Tibial artery (tissue), 4 donors: ENCODE measurements at regions not wholly inside any gene's neighbourhood (a gene's known extent, or its start where the extent isn't known, plus 50 kb on each side); places are given as distances from the start of the nearest gene placed in this dataset.

Experiments
- DNase-seq, 2 donors: peaks; one replicate each; pipeline ENCODE4 v3.0.0-alpha.2; 2019
- H3K27ac ChIP-seq, 2 donors: fragments of 200-600 bp; sonication (generic) in 1 of 2; 1 replicate in 1 of 2; 2 replicates in 1 of 2; pipeline ENCODE4 v1.5.1; 2018 to 2019; ENCODE audit warnings: mild to moderate bottlenecking in 1 of 2
- H3K27me3 ChIP-seq, 2 donors: fragments of 200-600 bp; sonication (generic) in 1 of 2; one replicate each; pipeline versions ENCODE4 v1.5.1 to v1.6.0; 2016 to 2019
- H3K36me3 ChIP-seq, 3 donors: fragments of 200-600 bp; sonication (generic) in 2 of 3; one replicate each; pipeline ENCODE4 v1.5.1; 2016 to 2019; ENCODE audit warnings: mild to moderate bottlenecking in 2 of 3
- H3K4me1 ChIP-seq, 4 donors: fragments of 200-600 bp; sonication (generic) in 2 of 4; 1 replicate in 3 of 4; 2 replicates in 1 of 4; pipeline ENCODE4 v1.5.1; 2016 to 2019
- H3K4me3 ChIP-seq, 2 donors: fragments of 200-600 bp; sonication (generic) in 1 of 2; 1 replicate in 1 of 2; 2 replicates in 1 of 2; pipeline ENCODE4 v1.5.1; 2018 to 2019; ENCODE audit warnings: mild to moderate bottlenecking in 2 of 2
- H3K9me3 ChIP-seq, 3 donors: fragments of 200-600 bp; sonication (generic) in 1 of 3; one replicate each; pipeline ENCODE4 v1.5.1; 2016 to 2019
- CTCF ChIP-seq, 2 experiments: fragments of 200-600 bp in 1 of 2; fragments of 450-650 bp in 1 of 2; IDR thresholded peaks; one replicate each; pipeline ENCODE4 v1.5.1; 2017 to 2019; ENCODE audit warnings: antibody characterized with exemption in 2 of 2, mild to moderate bottlenecking in 1 of 2, moderate library complexity in 1 of 2
- intact Hi-C: fragments of 100-400 bp; cut with DNase I; formaldehyde crosslinking; loops from one replicate; pipeline ENCODE4 v1.15.0; 2023; ENCODE audit warnings: low total_unique reads

- H3K9me3 ChIP-seq = no peaks in the 10 kb centered on the region
- no peaks in the 10 kb centered on the region for H3K36me3 ChIP-seq
- no peak for TF ChIP-seq CTCF (IDR thresholded peaks at IDR 0.05)
- intact Hi-C loops = no loop called here
- H3K4me1 ChIP-seq = no peaks in the 10 kb centered on the region
- H3K4me3 ChIP-seq = no peak overlapping the region
- no peaks in the 10 kb centered on the region for H3K27me3 ChIP-seq
- no peak for DNase-seq
- H3K27ac ChIP-seq = no peak overlapping the region
Observed at GRCh38 chr17:13346996-13347762, 254.6 kb downstream of the HS3ST3A1 start.

GRCh38 chr17:13346592-13346991 lies 255.1 kb downstream of the HS3ST3A1 start:
- no peak for TF ChIP-seq CTCF (IDR thresholded peaks at IDR 0.05)
- H3K36me3 ChIP-seq = no peaks in the 10 kb centered on the region
- H3K9me3 ChIP-seq = no peaks in the 10 kb centered on the region
- H3K4me3 ChIP-seq = no peak overlapping the region
- DNase-seq = no peak
- no peaks in the 10 kb centered on the region for H3K27me3 ChIP-seq
- no peak overlapping the region for H3K27ac ChIP-seq
- intact Hi-C loops = no loop called here
- no peaks in the 10 kb centered on the region for H3K4me1 ChIP-seq

GRCh38 chr17:13346081-13346533 lies 255.6 kb downstream of the HS3ST3A1 start:
- TF ChIP-seq CTCF (IDR thresholded peaks at IDR 0.05) = no peak
- Histone ChIP-seq H3K36me3 (no peaks in the 10 kb centered on the region), H3K27me3 (no peaks in the 10 kb centered on the region), H3K4me3 (no peak overlapping the region), H3K9me3 (no peaks in the 10 kb centered on the region), H3K27ac (no peak overlapping the region), H3K4me1 (no peaks in the 10 kb centered on the region)
- DNase-seq = no peak
- intact Hi-C loops = no loop called here

- Histone ChIP-seq H3K36me3 (no peaks in the 10 kb centered on the region), H3K4me3 (no peak overlapping the region), H3K4me1 (no peaks in the 10 kb centered on the region), H3K9me3 (no peaks in the 10 kb centered on the region), H3K27ac (no peak overlapping the region), H3K27me3 (peaks cover 0 to 3% of the 10 kb centered on the region in 2 donors)
- TF ChIP-seq CTCF (IDR thresholded peaks at IDR 0.05) = no peak
- intact Hi-C loops = no loop called here
- no peak for DNase-seq
Observed at GRCh38 chr17:13338421-13338820, 263.3 kb downstream of the HS3ST3A1 start.

GRCh38 chr17:13337864-13338371 lies 263.8 kb downstream of the HS3ST3A1 start:
- Histone ChIP-seq H3K4me1 (no peaks in the 10 kb centered on the region), H3K36me3 (no peaks in the 10 kb centered on the region), H3K27me3 (peaks cover 0 to 3% of the 10 kb centered on the region in 2 donors), H3K9me3 (no peaks in the 10 kb centered on the region), H3K4me3 (no peak overlapping the region), H3K27ac (no peak overlapping the region)
- intact Hi-C loops = no loop called here
- TF ChIP-seq CTCF (IDR thresholded peaks at IDR 0.05) = peak; percentile 44 to 49
- no peak for DNase-seq
